ENCODE measurements at regions not wholly inside any gene's neighbourhood (a gene's known extent, or its start where the extent isn't known, plus 50 kb on each side); places are given as distances from the start of the nearest gene placed in this dataset.
"Not testable (repeated sequence)": the region's sequence is repeated elsewhere in the genome, so short reads cannot be mapped to it uniquely, and the experiment has no call there.

GRCh38 chr12:47378907-47379306, 299.1 kb upstream of the AMIGO2 start:
- no peak for DNase-seq (ENCODE audit: low read depth in 1 of 2, low spot score in 2 of 2)
- H3K27me3 ChIP-seq (replicated peaks) = no peaks in the 10 kb centered on the region
- no peak overlapping the region for H3K4me3 ChIP-seq
- H3K9me3 ChIP-seq (replicated peaks) = no peaks in the 10 kb centered on the region
- H3K27ac ChIP-seq = no peak overlapping the region
- peaks cover 20% of the 10 kb centered on the region for H3K4me1 ChIP-seq (replicated peaks)
- H3K36me3 ChIP-seq = no peaks in the 10 kb centered on the region

GRCh38 chr12:47378222-47378582, 298.4 kb upstream of the AMIGO2 start:
- H3K27me3 ChIP-seq (replicated peaks) = no peaks in the 10 kb centered on the region
- H3K9me3 ChIP-seq (replicated peaks) = no peaks in the 10 kb centered on the region
- peak overlapping the region; percentile 12; the same call in 1 of the 2 replicates for H3K27ac ChIP-seq
- no peaks in the 10 kb centered on the region for H3K36me3 ChIP-seq
- peaks cover 18% of the 10 kb centered on the region for H3K4me1 ChIP-seq (replicated peaks)
- H3K4me3 ChIP-seq = no peak overlapping the region
- DNase-seq (ENCODE audit: low read depth in 1 of 2, low spot score in 2 of 2) = no peak

GRCh38 chr12:47377414-47378221, 297.9 kb upstream of the AMIGO2 start:
- H3K4me3 ChIP-seq = no peak overlapping the region
- no peaks in the 10 kb centered on the region for H3K9me3 ChIP-seq (replicated peaks)
- H3K27ac ChIP-seq = peak overlapping the region; percentile 33
- peak; percentile 78 to 90 for DNase-seq (ENCODE audit: low read depth in 1 of 2, low spot score in 2 of 2)
- no peaks in the 10 kb centered on the region for H3K36me3 ChIP-seq
- H3K4me1 ChIP-seq (replicated peaks) = peaks cover 18% of the 10 kb centered on the region
- no peaks in the 10 kb centered on the region for H3K27me3 ChIP-seq (replicated peaks)

GRCh38 chr12:47376927-47377326, 297.2 kb upstream of the AMIGO2 start:
- H3K4me3 ChIP-seq = no peak overlapping the region

GRCh38 chr12:47373554-47374150, 293.9 kb upstream of the AMIGO2 start:
- no peaks in the 10 kb centered on the region for H3K36me3 ChIP-seq
- no peaks in the 10 kb centered on the region for H3K9me3 ChIP-seq (replicated peaks)
- no peak for DNase-seq (ENCODE audit: low read depth in 1 of 2, low spot score in 2 of 2)
- H3K4me1 ChIP-seq (replicated peaks) = peaks cover 13% of the 10 kb centered on the region
- H3K4me3 ChIP-seq = no peak overlapping the region
- no peaks in the 10 kb centered on the region for H3K27me3 ChIP-seq (replicated peaks)
- H3K27ac ChIP-seq = no peak overlapping the region

More at GRCh38 chr12:47376927-47377326, 297.2 kb upstream of the AMIGO2 start:
- Histone ChIP-seq H3K27ac (peak overlapping the region; percentile 33; the same call in 1 of the 2 replicates), H3K27me3 (replicated peaks) (no peaks in the 10 kb centered on the region), H3K4me1 (replicated peaks) (peaks cover 18% of the 10 kb centered on the region), H3K36me3 (no peaks in the 10 kb centered on the region), H3K9me3 (replicated peaks) (no peaks in the 10 kb centered on the region)
- DNase-seq (ENCODE audit: low read depth in 1 of 2, low spot score in 2 of 2) = no peak

- H3K4me3 ChIP-seq = no peak overlapping the region
- H3K4me1 ChIP-seq (replicated peaks) = no peaks in the 10 kb centered on the region
- no peak for DNase-seq (ENCODE audit: low read depth in 1 of 2, low spot score in 2 of 2)
- no peaks in the 10 kb centered on the region for H3K9me3 ChIP-seq (replicated peaks)
- no peaks in the 10 kb centered on the region for H3K36me3 ChIP-seq
- no peaks in the 10 kb centered on the region for H3K27me3 ChIP-seq (replicated peaks)
- H3K27ac ChIP-seq = no peak overlapping the region
These were observed 290.7 kb upstream of the AMIGO2 start for GRCh38 chr12:47370421-47370820.

GRCh38 chr12:47369085-47369484, 289.3 kb upstream of the AMIGO2 start:
- no peak overlapping the region for H3K4me3 ChIP-seq
- H3K36me3 ChIP-seq = no peaks in the 10 kb centered on the region
- H3K4me1 ChIP-seq (replicated peaks) = no peaks in the 10 kb centered on the region
- DNase-seq (ENCODE audit: low read depth in 1 of 2, low spot score in 2 of 2) = no peak
- no peaks in the 10 kb centered on the region for H3K9me3 ChIP-seq (replicated peaks)
- H3K27me3 ChIP-seq (replicated peaks) = no peaks in the 10 kb centered on the region
- no peak overlapping the region for H3K27ac ChIP-seq

GRCh38 chr12:47367912-47368537, 288.3 kb upstream of the AMIGO2 start:
- no peak overlapping the region for H3K27ac ChIP-seq
- no peak overlapping the region for H3K4me3 ChIP-seq
- no peak for DNase-seq (ENCODE audit: low read depth in 1 of 2, low spot score in 2 of 2)
- H3K4me1 ChIP-seq (replicated peaks) = no peaks in the 10 kb centered on the region
- no peaks in the 10 kb centered on the region for H3K36me3 ChIP-seq
- H3K9me3 ChIP-seq (replicated peaks) = no peaks in the 10 kb centered on the region
- H3K27me3 ChIP-seq (replicated peaks) = no peaks in the 10 kb centered on the region

GRCh38 chr12:47366579-47366978, 286.8 kb upstream of the AMIGO2 start:
- no peaks in the 10 kb centered on the region for H3K4me1 ChIP-seq (replicated peaks)
- no peaks in the 10 kb centered on the region for H3K36me3 ChIP-seq
- H3K27ac ChIP-seq = no peak overlapping the region
- H3K4me3 ChIP-seq = no peak overlapping the region
- no peak for DNase-seq (ENCODE audit: low read depth in 1 of 2, low spot score in 2 of 2)
- no peaks in the 10 kb centered on the region for H3K27me3 ChIP-seq (replicated peaks)
- H3K9me3 ChIP-seq (replicated peaks) = no peaks in the 10 kb centered on the region

GRCh38 chr12:47366157-47366556, 286.4 kb upstream of the AMIGO2 start:
- Histone ChIP-seq H3K9me3 (replicated peaks) (no peaks in the 10 kb centered on the region), H3K4me1 (replicated peaks) (no peaks in the 10 kb centered on the region), H3K4me3 (no peak overlapping the region), H3K27me3 (replicated peaks) (no peaks in the 10 kb centered on the region), H3K27ac (no peak overlapping the region), H3K36me3 (no peaks in the 10 kb centered on the region)
- DNase-seq (ENCODE audit: low read depth in 1 of 2, low spot score in 2 of 2) = no peak

GRCh38 chr12:47365443-47366076, 285.8 kb upstream of the AMIGO2 start:
- not testable (repeated sequence) for H3K36me3 ChIP-seq; DNase-seq (ENCODE audit: low read depth in 1 of 2, low spot score in 2 of 2); H3K27me3 ChIP-seq (replicated peaks); H3K4me1 ChIP-seq (replicated peaks); H3K4me3 ChIP-seq; H3K27ac ChIP-seq; H3K9me3 ChIP-seq (replicated peaks)

GRCh38 chr12:47364261-47364660, 284.5 kb upstream of the AMIGO2 start:
- Histone ChIP-seq H3K9me3 (replicated peaks) (no peaks in the 10 kb centered on the region), H3K27ac (no peak overlapping the region), H3K36me3 (no peaks in the 10 kb centered on the region), H3K4me3 (no peak overlapping the region), H3K27me3 (replicated peaks) (no peaks in the 10 kb centered on the region), H3K4me1 (replicated peaks) (peaks cover 5% of the 10 kb centered on the region; the same call in 1 of the 2 replicates)
- no peak for DNase-seq (ENCODE audit: low read depth in 1 of 2, low spot score in 2 of 2)

- H3K4me3 ChIP-seq = no peak overlapping the region
- H3K9me3 ChIP-seq (replicated peaks) = no peaks in the 10 kb centered on the region
- H3K36me3 ChIP-seq = no peaks in the 10 kb centered on the region
- DNase-seq (ENCODE audit: low read depth in 1 of 2, low spot score in 2 of 2) = no peak
- H3K27me3 ChIP-seq (replicated peaks) = no peaks in the 10 kb centered on the region
- H3K4me1 ChIP-seq (replicated peaks) = peaks cover 5% of the 10 kb centered on the region; the same call in 1 of the 2 replicates
- H3K27ac ChIP-seq = no peak overlapping the region
These were observed 282.5 kb upstream of the AMIGO2 start for GRCh38 chr12:47362126-47362705.

Data from SJSA1 (cell line).